Subcutaneous abdominal adipose tissue (tissue), 5 donors: ENCODE measurements at regions not wholly inside any gene's neighbourhood (a gene's known extent, or its start where the extent isn't known, plus 50 kb on each side); places are given as distances from the start of the nearest gene placed in this dataset.
A peak's percentile ranks its signal among the peaks of the same experiment; 100 is the strongest.

Experiments used
- H3K27ac ChIP-seq: one replicate; pipeline ENCODE4 v1.7.0; 2013; ENCODE audit warnings: low read depth, mild to moderate bottlenecking, inconsistent platforms, low read length, moderate library complexity
- H3K27me3 ChIP-seq, 5 donors: one replicate each; pipeline ENCODE4 v1.7.0; 2013; ENCODE audit warnings: low read length in 5 of 5, inconsistent platforms in 1 of 5; ENCODE audit not compliant: control insufficient read depth in 5 of 5, insufficient read depth in 4 of 5
- H3K36me3 ChIP-seq, 5 donors: one replicate each; pipeline ENCODE4 v1.7.0; 2013; ENCODE audit warnings: low read length in 5 of 5; ENCODE audit not compliant: control insufficient read depth in 5 of 5, insufficient read depth in 5 of 5
- H3K4me1 ChIP-seq, 5 donors: one replicate each; pipeline ENCODE4 v1.7.0; 2013; ENCODE audit warnings: low read length in 5 of 5, mild to moderate bottlenecking in 3 of 5, moderate library complexity in 1 of 5; ENCODE audit not compliant: control insufficient read depth in 5 of 5, insufficient read depth in 5 of 5
- H3K4me3 ChIP-seq, 5 donors: one replicate each; pipeline ENCODE4 v1.7.0; 2013; ENCODE audit warnings: low read length in 5 of 5, low read depth in 1 of 5
- H3K9ac ChIP-seq, 5 donors: one replicate each; pipeline ENCODE4 v1.7.0; 2013; ENCODE audit warnings: low read length in 5 of 5, mild to moderate bottlenecking in 4 of 5, moderate library complexity in 3 of 5
- H3K9me3 ChIP-seq, 5 donors: one replicate each; pipeline ENCODE4 v1.7.0; 2013; ENCODE audit warnings: low read length in 5 of 5; ENCODE audit not compliant: control insufficient read depth in 5 of 5
- donor health status: healthy.
- donor health status: healthy.
- donor health status: healthy.
- donor health status: healthy.
- donor health status: healthy.

DNA sequence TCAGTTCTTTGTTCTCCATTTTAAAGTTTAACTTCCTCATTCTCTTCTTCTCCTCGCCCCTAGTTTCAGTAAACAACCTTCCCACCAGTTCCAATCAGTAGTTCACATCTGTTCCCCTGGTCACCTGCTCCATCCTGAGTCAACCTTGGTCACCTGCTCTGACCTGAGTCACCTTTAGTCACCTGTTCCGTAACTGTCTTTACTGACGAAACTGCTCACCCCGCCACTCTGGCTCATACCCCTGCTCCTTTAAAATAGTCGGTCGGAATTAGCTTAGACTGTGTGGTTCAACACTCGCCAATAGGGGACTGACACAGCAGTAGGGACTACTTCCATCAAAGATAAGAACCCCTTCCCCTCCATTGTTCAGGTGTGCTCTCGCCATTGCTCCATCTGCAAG lies 76.3 kb upstream of the GPBP1 start:
- Histone ChIP-seq H3K9ac (no peak overlapping the region), H3K9me3 (peaks cover 0 to 4% (median 0%) of the 10 kb centered on the region in 5 donors), H3K36me3 (no peaks in the 10 kb centered on the region), H3K4me1 (no peaks in the 10 kb centered on the region), H3K27me3 (no peaks in the 10 kb centered on the region), H3K4me3 (peak overlapping the region in 1 of 5 donors; percentile 22), H3K27ac (no peak overlapping the region)

DNA sequence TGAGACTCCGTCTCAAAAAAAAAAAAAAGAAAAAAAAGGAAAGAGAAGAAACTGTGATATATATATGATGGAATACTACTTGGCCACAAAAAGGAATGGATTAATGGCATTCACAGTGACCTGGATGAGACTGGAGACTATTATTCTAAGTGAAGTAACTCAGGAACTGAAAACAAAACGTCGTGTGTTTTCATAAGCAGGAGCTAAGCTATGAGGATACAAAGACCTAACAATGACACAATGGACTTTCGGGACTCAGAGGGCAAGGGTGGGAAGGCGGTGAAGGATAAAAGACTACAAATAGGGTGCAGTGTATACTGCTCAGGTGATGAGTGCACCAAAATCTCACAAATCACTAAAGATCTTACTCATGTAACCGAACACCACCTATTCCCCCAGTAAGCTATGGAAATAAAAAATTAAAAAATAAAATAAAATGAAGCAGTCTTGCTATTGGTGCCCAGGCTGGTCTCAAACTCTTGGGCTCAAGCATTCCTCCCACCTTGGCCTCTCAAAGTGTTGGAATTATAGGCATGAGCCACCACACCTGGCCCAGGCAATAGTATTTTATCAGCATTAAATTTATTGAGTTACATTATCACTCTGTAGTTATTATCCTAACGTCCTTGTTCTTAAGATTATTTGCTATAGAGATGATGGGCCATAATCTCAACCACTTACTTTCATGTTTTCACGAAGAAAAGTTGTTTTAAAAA lies 71.5 kb upstream of the GPBP1 start:
- Histone ChIP-seq H3K4me1 (no peaks in the 10 kb centered on the region), H3K27ac (no peak overlapping the region), H3K27me3 (no peaks in the 10 kb centered on the region), H3K9ac (no peak overlapping the region), H3K4me3 (no peak overlapping the region), H3K36me3 (no peaks in the 10 kb centered on the region), H3K9me3 (peaks cover 0 to 4% (median 0%) of the 10 kb centered on the region in 5 donors)

DNA sequence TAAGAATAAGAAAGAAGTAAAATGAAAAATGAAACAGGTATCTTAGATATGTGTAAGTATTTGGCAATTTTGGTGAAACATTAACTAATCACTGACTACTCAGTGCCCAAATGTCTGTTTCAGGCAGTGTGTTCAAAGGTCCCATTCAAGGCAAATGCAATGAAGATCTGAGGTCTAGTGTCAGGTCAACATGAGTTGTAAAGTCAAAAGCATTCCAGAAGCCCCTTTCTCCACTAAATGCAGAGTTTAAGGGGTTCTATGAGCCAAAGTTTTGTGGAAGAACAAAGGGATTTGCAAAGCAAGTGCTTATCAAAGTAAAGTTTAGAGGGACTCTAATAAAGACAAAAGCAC lies 71.0 kb upstream of the GPBP1 start:
- Histone ChIP-seq H3K27ac (no peak overlapping the region), H3K27me3 (no peaks in the 10 kb centered on the region), H3K4me1 (no peaks in the 10 kb centered on the region), H3K4me3 (no peak overlapping the region), H3K9ac (no peak overlapping the region), H3K36me3 (no peaks in the 10 kb centered on the region), H3K9me3 (no peaks in the 10 kb centered on the region)

DNA sequence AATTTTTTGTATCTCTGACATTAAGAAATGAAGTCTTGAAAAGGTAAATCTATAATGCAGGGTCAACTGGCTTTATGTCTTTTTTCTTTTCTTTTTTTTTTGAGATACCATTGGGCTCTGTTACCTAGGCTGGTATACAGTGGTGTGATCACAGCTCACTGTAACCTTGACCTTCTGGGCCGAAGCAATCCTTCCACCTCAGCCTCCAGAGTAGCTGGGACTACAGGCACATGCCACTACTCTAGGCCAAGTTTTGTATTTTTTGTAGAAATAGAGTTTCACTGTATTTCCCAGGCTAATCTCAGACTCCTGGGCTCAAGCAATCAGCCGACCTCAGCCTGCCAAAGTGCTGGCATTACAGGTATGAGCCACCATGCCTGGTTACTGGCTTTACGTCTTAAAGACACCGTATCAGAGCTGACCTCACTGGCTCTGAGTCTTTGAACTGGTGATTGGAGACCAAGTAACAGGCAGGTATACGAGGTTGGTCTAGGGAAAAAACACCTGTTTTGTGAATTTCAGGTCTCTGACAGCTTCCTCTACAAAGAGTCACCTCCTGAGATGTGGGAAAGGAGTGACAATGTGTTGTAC lies 70.4 kb upstream of the GPBP1 start:
- H3K9ac ChIP-seq = no peak overlapping the region
- H3K9me3 ChIP-seq = no peaks in the 10 kb centered on the region
- no peak overlapping the region for H3K4me3 ChIP-seq
- H3K27ac ChIP-seq = no peak overlapping the region
- H3K27me3 ChIP-seq = no peaks in the 10 kb centered on the region
- no peaks in the 10 kb centered on the region for H3K36me3 ChIP-seq
- H3K4me1 ChIP-seq = no peaks in the 10 kb centered on the region

DNA sequence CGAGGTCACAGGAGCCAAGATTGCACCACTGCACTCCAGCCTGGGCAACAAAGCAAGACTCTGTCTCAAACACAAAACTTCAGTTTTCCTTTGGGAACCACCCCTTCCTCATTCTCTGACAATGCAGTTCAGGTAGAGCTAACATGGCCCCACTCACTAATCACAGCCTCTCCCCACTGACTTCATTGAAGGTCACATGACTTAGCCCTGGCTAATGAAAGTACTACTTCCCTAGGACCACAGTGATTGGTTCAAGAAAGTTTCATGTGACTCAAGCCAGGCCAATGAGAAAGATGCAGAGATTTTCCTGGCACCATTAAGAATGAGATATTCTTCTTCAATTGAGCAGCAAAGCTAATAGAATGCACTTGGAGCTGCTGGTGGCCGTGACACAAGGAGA lies 67.2 kb upstream of the GPBP1 start:
- H3K27ac ChIP-seq = no peak overlapping the region
- H3K27me3 ChIP-seq = no peaks in the 10 kb centered on the region
- no peaks in the 10 kb centered on the region for H3K9me3 ChIP-seq
- no peaks in the 10 kb centered on the region for H3K4me1 ChIP-seq
- H3K36me3 ChIP-seq = no peaks in the 10 kb centered on the region
- H3K4me3 ChIP-seq = no peak overlapping the region
- no peak overlapping the region for H3K9ac ChIP-seq

DNA sequence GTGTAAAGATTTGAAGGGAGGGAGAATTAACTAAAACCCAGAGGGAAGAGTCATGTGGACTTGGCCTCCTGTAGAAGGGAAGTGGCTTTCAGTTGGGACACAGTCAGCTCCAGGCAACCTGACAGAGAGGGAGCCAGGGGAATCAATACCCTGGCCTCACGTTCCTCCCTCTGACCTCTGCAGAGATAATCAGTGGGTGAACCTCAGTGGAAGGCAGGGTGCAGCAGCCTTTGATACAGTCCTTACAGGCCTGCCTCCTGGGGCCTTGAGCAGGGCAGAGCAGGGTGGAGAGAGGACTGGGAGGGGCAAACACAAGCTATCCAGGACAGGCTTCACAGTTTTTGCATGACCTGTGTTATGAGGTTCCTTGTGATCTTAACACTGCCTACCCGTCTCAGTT lies 61.9 kb upstream of the GPBP1 start:
- H3K9ac ChIP-seq = no peak overlapping the region
- H3K4me1 ChIP-seq = no peaks in the 10 kb centered on the region
- H3K27me3 ChIP-seq = no peaks in the 10 kb centered on the region
- no peak overlapping the region for H3K27ac ChIP-seq
- no peaks in the 10 kb centered on the region for H3K36me3 ChIP-seq
- H3K9me3 ChIP-seq = no peaks in the 10 kb centered on the region
- no peak overlapping the region for H3K4me3 ChIP-seq

DNA sequence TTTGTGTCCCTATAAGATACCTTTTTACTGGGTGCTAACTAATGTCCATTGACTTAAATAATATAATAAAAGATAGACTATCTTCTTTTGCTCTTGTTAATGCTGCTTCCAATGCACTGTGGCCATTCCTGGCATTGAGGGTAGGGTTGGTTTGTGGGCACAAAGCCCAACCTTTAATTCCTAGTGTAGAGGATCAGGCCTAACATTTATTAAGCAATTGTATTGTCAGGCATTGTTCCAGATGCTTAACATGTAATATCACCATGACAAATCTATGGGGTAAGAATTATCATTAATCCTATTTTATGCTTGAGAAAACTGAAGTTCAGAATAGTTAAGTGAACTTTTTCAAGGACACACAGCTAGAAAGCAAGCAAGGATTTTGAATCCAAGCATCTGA lies 60.4 kb upstream of the GPBP1 start:
- Histone ChIP-seq H3K9me3 (no peaks in the 10 kb centered on the region), H3K9ac (no peak overlapping the region), H3K4me1 (no peaks in the 10 kb centered on the region), H3K4me3 (no peak overlapping the region), H3K27ac (no peak overlapping the region), H3K36me3 (no peaks in the 10 kb centered on the region), H3K27me3 (no peaks in the 10 kb centered on the region)

DNA sequence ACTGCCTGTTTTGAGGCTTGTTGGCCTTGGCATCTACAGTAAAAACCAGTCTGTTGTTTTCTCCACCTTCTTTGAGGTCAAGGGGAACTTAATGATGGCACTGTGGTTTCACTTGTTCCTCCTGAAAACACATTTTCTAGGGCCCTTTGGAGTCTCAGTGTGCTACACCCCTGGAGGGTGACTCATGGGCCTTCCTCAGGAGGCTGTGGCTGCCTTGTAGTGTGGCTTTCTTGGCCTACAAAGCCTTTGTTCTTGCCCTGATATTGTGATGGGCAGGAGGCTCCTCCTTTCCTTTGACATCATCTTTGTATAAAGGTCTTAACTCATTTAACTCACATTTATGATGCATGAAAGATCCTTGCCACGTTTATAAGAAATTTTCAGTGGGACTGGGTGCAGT lies 56.3 kb upstream of the GPBP1 start:
- no peaks in the 10 kb centered on the region for H3K27me3 ChIP-seq
- H3K4me1 ChIP-seq = no peaks in the 10 kb centered on the region
- H3K36me3 ChIP-seq = no peaks in the 10 kb centered on the region
- peaks cover 0 to under 1% (median 0%) of the 10 kb centered on the region in 5 donors for H3K9me3 ChIP-seq
- no peak overlapping the region for H3K4me3 ChIP-seq
- no peak overlapping the region for H3K27ac ChIP-seq
- no peak overlapping the region for H3K9ac ChIP-seq

DNA sequence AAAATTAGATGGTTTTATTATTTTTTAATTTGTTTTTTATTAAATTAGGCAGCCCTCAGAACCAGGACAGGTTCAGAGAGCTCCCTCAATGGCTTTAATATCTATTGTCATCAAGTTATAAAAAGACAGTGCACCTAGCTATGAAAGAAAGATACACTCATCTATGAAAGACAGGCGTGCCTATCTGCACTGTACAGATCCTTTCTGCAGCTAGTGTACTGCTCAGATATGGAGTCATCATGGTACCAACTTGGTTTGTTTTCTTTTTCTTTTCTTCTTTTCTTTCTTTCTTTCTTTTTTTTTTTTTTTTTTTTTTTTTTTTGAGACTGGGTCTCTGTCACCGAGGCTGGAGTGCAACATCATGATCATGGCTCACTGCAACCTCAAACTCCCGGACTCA lies 54.8 kb upstream of the GPBP1 start:
- Histone ChIP-seq H3K27ac (no peak overlapping the region), H3K4me1 (no peaks in the 10 kb centered on the region), H3K9me3 (peaks cover 0 to 11% (median 3%) of the 10 kb centered on the region in 5 donors), H3K27me3 (no peaks in the 10 kb centered on the region), H3K36me3 (no peaks in the 10 kb centered on the region), H3K4me3 (no peak overlapping the region), H3K9ac (no peak overlapping the region)

DNA sequence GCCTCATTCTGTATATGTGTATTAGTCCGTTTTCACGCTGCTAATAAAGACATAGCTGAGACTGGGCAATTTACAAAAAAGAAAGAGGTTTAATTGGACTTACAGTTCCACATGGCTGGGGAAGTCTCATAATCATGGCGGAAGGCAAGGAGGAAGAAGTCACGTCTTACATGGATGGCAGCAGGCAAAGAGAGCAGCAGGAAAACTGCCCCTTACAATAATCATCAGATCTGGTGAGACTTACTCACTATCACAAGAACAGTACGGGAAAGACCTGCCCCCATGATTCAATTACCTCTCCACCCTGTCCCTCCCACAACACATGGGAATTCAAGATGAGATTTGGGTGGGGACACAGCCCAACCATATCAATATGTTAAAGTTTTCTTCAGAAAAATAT lies 49.8 kb upstream of the GPBP1 start:
- H3K9ac ChIP-seq = no peak overlapping the region
- no peaks in the 10 kb centered on the region for H3K4me1 ChIP-seq
- H3K27ac ChIP-seq = no peak overlapping the region
- H3K27me3 ChIP-seq = no peaks in the 10 kb centered on the region
- H3K4me3 ChIP-seq = no peak overlapping the region
- H3K9me3 ChIP-seq = peaks cover 0 to 11% (median 3%) of the 10 kb centered on the region in 5 donors
- no peaks in the 10 kb centered on the region for H3K36me3 ChIP-seq
